Posterior cingulate gyrus (tissue), 11 donors: ENCODE measurements at regions not wholly inside any gene's neighbourhood (a gene's known extent, or its start where the extent isn't known, plus 50 kb on each side); places are given as distances from the start of the nearest gene placed in this dataset.

Experiments
- DNase-seq, 10 donors: peaks; one replicate each; pipeline versions ENCODE4 v3.0.0 to v3.0.0-alpha.2; 2020 to 2021; ENCODE audit warnings: mixed read lengths in 3 of 10
- intact Hi-C: fragments of 100-400 bp; cut with DNase I; formaldehyde crosslinking; loops from one replicate; pipeline ENCODE4 v1.15.1; 2023

- intact Hi-C loops: no loop called here
- DNase-seq: no peak
These were observed 53.8 kb upstream of the VCX start for GRCh38 chrX:7789200-7789599.

GRCh38 chrX:7788334-7788733, 54.6 kb upstream of the VCX start:
- DNase-seq: no peak
- intact Hi-C loops: no loop called here

- no peak for DNase-seq
- intact Hi-C loops: no loop called here
These were observed 55.3 kb upstream of the VCX start for GRCh38 chrX:7787714-7788113.

GRCh38 chrX:7784580-7784979, 58.4 kb upstream of the VCX start:
- no peak for DNase-seq
- intact Hi-C loops: no loop called here

GRCh38 chrX:7779644-7780043, 63.3 kb upstream of the VCX start:
- intact Hi-C loops: no loop called here
- DNase-seq: no peak

GRCh38 chrX:7775987-7776386, 67.0 kb upstream of the VCX start:
- intact Hi-C loops: no loop called here
- DNase-seq: no peak

GRCh38 chrX:7771788-7772438, 71.1 kb upstream of the VCX start:
- intact Hi-C loops: no loop called here
- no peak for DNase-seq

- intact Hi-C loops: no loop called here
- no peak for DNase-seq
These were observed 83.1 kb upstream of the VCX start for GRCh38 chrX:7759830-7760229.

- DNase-seq: no peak
- intact Hi-C loops: no loop called here
These were observed 96.1 kb upstream of the VCX start for GRCh38 chrX:7746856-7747255.

- intact Hi-C loops: no loop called here
- DNase-seq: no peak
These were observed 112.9 kb upstream of the VCX start for GRCh38 chrX:7730071-7730470.

- intact Hi-C loops: no loop called here
- no peak for DNase-seq
These were observed 122.5 kb upstream of the VCX start for GRCh38 chrX:7720519-7720918.

GRCh38 chrX:7714351-7714750, 128.6 kb upstream of the VCX start:
- no peak for DNase-seq
- intact Hi-C loops: no loop called here

GRCh38 chrX:7711167-7711566, 131.8 kb upstream of the VCX start:
- intact Hi-C loops: no loop called here
- DNase-seq: no peak

- intact Hi-C loops: no loop called here
These were observed 133.1 kb upstream of the VCX start for GRCh38 chrX:7709845-7710244.

GRCh38 chrX:7706032-7706431, 136.9 kb upstream of the VCX start:
- intact Hi-C loops: no loop called here
- no peak for DNase-seq

More at GRCh38 chrX:7709845-7710244, 133.1 kb upstream of the VCX start:
- DNase-seq: no peak

GRCh38 chrX:7704205-7704604, 138.8 kb upstream of the VCX start:
- intact Hi-C loops: no loop called here

GRCh38 chrX:7698248-7698647, 144.7 kb upstream of the VCX start:
- intact Hi-C loops: no loop called here
- DNase-seq: no peak

More at GRCh38 chrX:7704205-7704604, 138.8 kb upstream of the VCX start:
- DNase-seq: no peak

GRCh38 chrX:7690842-7691241, 152.1 kb upstream of the VCX start:
- DNase-seq: no peak
- intact Hi-C loops: no loop called here

GRCh38 chrX:7689791-7690412, 153.1 kb upstream of the VCX start:
- intact Hi-C loops: no loop called here
- DNase-seq: no peak

GRCh38 chrX:7680181-7680580, 162.8 kb upstream of the VCX start:
- intact Hi-C loops: no loop called here
- DNase-seq: no peak

GRCh38 chrX:7654316-7654715, 188.7 kb upstream of the VCX start:
- DNase-seq: no peak
- intact Hi-C loops: no loop called here

GRCh38 chrX:7647831-7648230, 195.1 kb upstream of the VCX start:
- intact Hi-C loops: no loop called here
- DNase-seq: no peak

GRCh38 chrX:7641141-7641540, 201.8 kb upstream of the VCX start:
- DNase-seq: no peak
- intact Hi-C loops: no loop called here
